Activated T-helper 2 cell treated with anti-CD3 and anti-CD28 coated beads, Interferon-gamma antibody, Interleukin-2, Interleukin-4, amounts not matched to agents 10 μg/mL and 5 μg/mL and 100 μg/mL, durations not matched to agents 14 hours and 24 hours and 36 hours (primary cell): ENCODE measurements at regions not wholly inside any gene's neighbourhood (a gene's known extent, or its start where the extent isn't known, plus 50 kb on each side); places are given as distances from the start of the nearest gene placed in this dataset.

Experiments
- DNase-seq: peaks from one replicate; pipeline ENCODE4 v3.0.0; 2021; ENCODE audit warnings: low spot score
- H3K27ac Mint-ChIP-seq: one replicate; pipeline ENCODE4 v1.8.0; 2021; ENCODE audit warnings: mixed read lengths
- H3K27me3 Mint-ChIP-seq: one replicate; pipeline ENCODE4 v1.8.0; 2021; ENCODE audit warnings: low read depth, mixed read lengths
- H3K36me3 Mint-ChIP-seq: one replicate; pipeline ENCODE4 v1.8.0; 2021; ENCODE audit warnings: low read depth, mixed read lengths
- H3K4me1 Mint-ChIP-seq: one replicate; pipeline ENCODE4 v1.8.0; 2021; ENCODE audit warnings: low read depth, mixed read lengths
- H3K4me3 Mint-ChIP-seq: one replicate; pipeline ENCODE4 v1.8.0; 2021; ENCODE audit warnings: low read depth, mild to moderate bottlenecking, moderate library complexity, mixed read lengths
- H3K9me3 Mint-ChIP-seq: one replicate; pipeline ENCODE4 v1.8.0; 2021; ENCODE audit warnings: mixed read lengths
- intact Hi-C: fragments of 100-400 bp; cut with micrococcal nuclease; formaldehyde crosslinking; loops from one replicate; pipeline ENCODE4 v1.15.1; 2023

- H3K36me3 Mint-ChIP-seq: peaks cover 7% of the 10 kb centered on the region
- no peak overlapping the region for H3K27ac Mint-ChIP-seq
- intact Hi-C loops: no loop called here
- no peak for DNase-seq
- H3K4me3 Mint-ChIP-seq: no peak overlapping the region
- H3K9me3 Mint-ChIP-seq: no peaks in the 10 kb centered on the region
- no peaks in the 10 kb centered on the region for H3K27me3 Mint-ChIP-seq
- H3K4me1 Mint-ChIP-seq: no peaks in the 10 kb centered on the region
Observed at GRCh38 chr4:123077330-123077729, 154.9 kb upstream of the NUDT6 start.

- Mint-ChIP-seq H3K27me3 (no peaks in the 10 kb centered on the region), H3K27ac (no peak overlapping the region), H3K4me1 (peaks cover 1% of the 10 kb centered on the region), H3K36me3 (peaks cover 15% of the 10 kb centered on the region), H3K4me3 (no peak overlapping the region), H3K9me3 (no peaks in the 10 kb centered on the region)
- intact Hi-C loops: no loop called here
- DNase-seq: no peak
Observed at GRCh38 chr4:123081971-123082370, 159.6 kb upstream of the NUDT6 start.

- H3K27ac Mint-ChIP-seq: no peak overlapping the region
- no peaks in the 10 kb centered on the region for H3K27me3 Mint-ChIP-seq
- H3K9me3 Mint-ChIP-seq: no peaks in the 10 kb centered on the region
- H3K4me1 Mint-ChIP-seq: peaks cover 1% of the 10 kb centered on the region
- intact Hi-C loops: no loop called here
- H3K4me3 Mint-ChIP-seq: no peak overlapping the region
- peaks cover 18% of the 10 kb centered on the region for H3K36me3 Mint-ChIP-seq
- no peak for DNase-seq
Observed at GRCh38 chr4:123083646-123084045, 161.2 kb upstream of the NUDT6 start.

- DNase-seq: no peak
- Mint-ChIP-seq H3K36me3 (peaks cover 24% of the 10 kb centered on the region), H3K9me3 (no peaks in the 10 kb centered on the region), H3K4me1 (peaks cover 1% of the 10 kb centered on the region), H3K27me3 (no peaks in the 10 kb centered on the region), H3K27ac (no peak overlapping the region), H3K4me3 (no peak overlapping the region)
- intact Hi-C loops: no loop called here
Observed at GRCh38 chr4:123088501-123088900, 166.1 kb upstream of the NUDT6 start.

- no peaks in the 10 kb centered on the region for H3K4me1 Mint-ChIP-seq
- peaks cover 24% of the 10 kb centered on the region for H3K36me3 Mint-ChIP-seq
- H3K4me3 Mint-ChIP-seq: no peak overlapping the region
- intact Hi-C loops: no loop called here
- DNase-seq: no peak
- no peaks in the 10 kb centered on the region for H3K9me3 Mint-ChIP-seq
- no peak overlapping the region for H3K27ac Mint-ChIP-seq
- H3K27me3 Mint-ChIP-seq: no peaks in the 10 kb centered on the region
Observed at GRCh38 chr4:123090886-123091285, 168.5 kb upstream of the NUDT6 start.

GRCh38 chr4:123092586-123092985, 170.2 kb upstream of the NUDT6 start:
- no peaks in the 10 kb centered on the region for H3K9me3 Mint-ChIP-seq
- H3K27me3 Mint-ChIP-seq: no peaks in the 10 kb centered on the region
- H3K36me3 Mint-ChIP-seq: peaks cover 15% of the 10 kb centered on the region
- no peaks in the 10 kb centered on the region for H3K4me1 Mint-ChIP-seq
- no peak overlapping the region for H3K27ac Mint-ChIP-seq
- H3K4me3 Mint-ChIP-seq: no peak overlapping the region
- DNase-seq: no peak
- intact Hi-C loops: no loop called here

- DNase-seq: no peak
- H3K4me3 Mint-ChIP-seq: no peak overlapping the region
- no peaks in the 10 kb centered on the region for H3K9me3 Mint-ChIP-seq
- intact Hi-C loops: no loop called here
- no peaks in the 10 kb centered on the region for H3K27me3 Mint-ChIP-seq
- no peaks in the 10 kb centered on the region for H3K4me1 Mint-ChIP-seq
- H3K27ac Mint-ChIP-seq: no peak overlapping the region
- peaks cover 15% of the 10 kb centered on the region for H3K36me3 Mint-ChIP-seq
Observed at GRCh38 chr4:123093236-123093635, 170.8 kb upstream of the NUDT6 start.

GRCh38 chr4:123096038-123096437, 173.6 kb upstream of the NUDT6 start:
- intact Hi-C loops: loop anchor here (5.0 kb wide), 1 partner anchor 339 kb away; no protein-coding TSS in a partner anchor
- H3K4me1 Mint-ChIP-seq: no peaks in the 10 kb centered on the region
- no peak for DNase-seq
- no peaks in the 10 kb centered on the region for H3K9me3 Mint-ChIP-seq
- peaks cover 4% of the 10 kb centered on the region for H3K36me3 Mint-ChIP-seq
- H3K27ac Mint-ChIP-seq: no peak overlapping the region
- no peaks in the 10 kb centered on the region for H3K27me3 Mint-ChIP-seq
- H3K4me3 Mint-ChIP-seq: no peak overlapping the region

GRCh38 chr4:123102897-123103471, 180.6 kb upstream of the NUDT6 start:
- Mint-ChIP-seq H3K27me3 (no peaks in the 10 kb centered on the region), H3K27ac (no peak overlapping the region), H3K4me1 (peaks cover 2% of the 10 kb centered on the region), H3K9me3 (no peaks in the 10 kb centered on the region), H3K36me3 (no peaks in the 10 kb centered on the region), H3K4me3 (no peak overlapping the region)
- intact Hi-C loops: loop anchor here (5.0 to 10.0 kb wide), 4 partner anchors 292 to 1219 kb away; partner anchors contain the start of gene SPRY1
- no peak for DNase-seq

- Mint-ChIP-seq H3K36me3 (no peaks in the 10 kb centered on the region), H3K4me1 (peaks cover 2% of the 10 kb centered on the region), H3K9me3 (no peaks in the 10 kb centered on the region), H3K4me3 (no peak overlapping the region), H3K27ac (no peak overlapping the region), H3K27me3 (no peaks in the 10 kb centered on the region)
- DNase-seq: no peak
- intact Hi-C loops: loop anchor here (5.0 to 10.0 kb wide), 4 partner anchors 290 to 1218 kb away; partner anchors contain the start of gene SPRY1
Observed at GRCh38 chr4:123104310-123105025, 182.1 kb upstream of the NUDT6 start.

- Mint-ChIP-seq H3K36me3 (no peaks in the 10 kb centered on the region), H3K9me3 (no peaks in the 10 kb centered on the region), H3K27ac (no peak overlapping the region), H3K27me3 (no peaks in the 10 kb centered on the region), H3K4me1 (peaks cover 2% of the 10 kb centered on the region), H3K4me3 (no peak overlapping the region)
- no peak for DNase-seq
- intact Hi-C loops: loop anchor here (10.0 kb wide), 1 partner anchor 290 kb away; the partner anchor contains the start of gene SPRY1
Observed at GRCh38 chr4:123105026-123105420, 182.6 kb upstream of the NUDT6 start.

GRCh38 chr4:123106747-123107146, 184.3 kb upstream of the NUDT6 start:
- intact Hi-C loops: loop anchor here (10.0 kb wide), 1 partner anchor 288 kb away; the partner anchor contains the start of gene SPRY1
- Mint-ChIP-seq H3K27me3 (no peaks in the 10 kb centered on the region), H3K4me1 (peaks cover 2% of the 10 kb centered on the region), H3K36me3 (no peaks in the 10 kb centered on the region), H3K9me3 (no peaks in the 10 kb centered on the region), H3K27ac (no peak overlapping the region), H3K4me3 (no peak overlapping the region)
- DNase-seq: no peak
